H9 (cell line): ENCODE measurements at regions not wholly inside any gene's neighbourhood (a gene's known extent, or its start where the extent isn't known, plus 50 kb on each side); places are given as distances from the start of the nearest gene placed in this dataset.

Experiments
- DNase-seq: peaks from one replicate; pipeline ENCODE4 v3.0.0-alpha.2; 2017
- H2AFZ ChIP-seq: one replicate; pipeline ENCODE4 v1.6.1; 2013; ENCODE audit warnings: mild to moderate bottlenecking, low read length, control low read depth, moderate library complexity
- H2AK5ac ChIP-seq: 2 replicates; pipeline ENCODE4 v1.6.1; 2013; ENCODE audit warnings: low read length, control low read depth, mixed read lengths; ENCODE audit not compliant: insufficient read length
- H2BK120ac ChIP-seq: one replicate; pipeline ENCODE4 v1.6.1; 2013; ENCODE audit warnings: low read depth, mild to moderate bottlenecking, low read length, control low read depth, inconsistent platforms; ENCODE audit not compliant: poor library complexity, severe bottlenecking
- H2BK12ac ChIP-seq: 2 replicates; pipeline ENCODE4 v1.6.1; 2013; ENCODE audit warnings: low read length, control low read depth, mixed read lengths, low read depth; ENCODE audit not compliant: insufficient read length
- H2BK15ac ChIP-seq: 2 replicates; pipeline ENCODE4 v1.6.1; 2013; ENCODE audit warnings: low read depth, low read length, control low read depth
- H2BK20ac ChIP-seq: one replicate; pipeline ENCODE4 v1.6.1; 2013; ENCODE audit warnings: low read depth, mild to moderate bottlenecking, low read length, control low read depth, inconsistent platforms; ENCODE audit not compliant: poor library complexity, severe bottlenecking
- H2BK5ac ChIP-seq: 2 replicates; pipeline ENCODE4 v1.6.1; 2013; ENCODE audit warnings: low read length, control low read depth, mixed read lengths; ENCODE audit not compliant: insufficient read length
- H3K14ac ChIP-seq: 2 replicates; pipeline ENCODE4 v1.6.1; 2013; ENCODE audit warnings: low read length, control low read depth; ENCODE audit not compliant: insufficient read depth
- H3K18ac ChIP-seq: 2 replicates; pipeline ENCODE4 v1.6.1; 2013; ENCODE audit warnings: low read depth, mild to moderate bottlenecking, mixed read lengths, low read length, control low read depth; ENCODE audit not compliant: insufficient read length
- H3K23ac ChIP-seq: 2 replicates; pipeline ENCODE4 v1.6.1; 2013; ENCODE audit warnings: low read length, control low read depth, mixed read lengths, low read depth; ENCODE audit not compliant: insufficient read length
- H3K23me2 ChIP-seq: 2 replicates; pipeline ENCODE4 v1.6.1; 2013; ENCODE audit warnings: low read depth, mild to moderate bottlenecking, mixed read lengths, low read length, control low read depth; ENCODE audit not compliant: insufficient read length, poor library complexity, severe bottlenecking
- H3K27ac ChIP-seq: 2 replicates; pipeline ENCODE4 v1.5.1; 2013; ENCODE audit warnings: low read length, control low read depth, mixed read lengths, low read depth; ENCODE audit not compliant: insufficient read length
- H3K27me3 ChIP-seq: 2 replicates; pipeline ENCODE4 v1.6.1; 2013; ENCODE audit warnings: low read length, control low read depth, inconsistent platforms; ENCODE audit not compliant: insufficient read depth
- H3K4ac ChIP-seq: 2 replicates; pipeline ENCODE4 v1.6.1; 2013; ENCODE audit warnings: low read depth, mild to moderate bottlenecking, control low read depth, inconsistent platforms, low read length, moderate library complexity
- H3K4me1 ChIP-seq: 2 replicates; pipeline ENCODE4 v1.6.1; 2013; ENCODE audit warnings: low read length, control low read depth, inconsistent platforms; ENCODE audit not compliant: insufficient read depth
- H3K4me2 ChIP-seq: 2 replicates; pipeline ENCODE4 v1.6.1; 2013; ENCODE audit warnings: low read length, control low read depth, mixed read lengths; ENCODE audit not compliant: insufficient read length, insufficient read depth
- H3K56ac ChIP-seq: 2 replicates; pipeline ENCODE4 v1.6.1; 2013; ENCODE audit warnings: low read depth, mild to moderate bottlenecking, mixed read lengths, low read length, control low read depth; ENCODE audit not compliant: insufficient read length
- H3K79me1 ChIP-seq: 2 replicates; pipeline ENCODE4 v1.6.1; 2013; ENCODE audit warnings: low read depth, mild to moderate bottlenecking, moderate library complexity, low read length, control low read depth, inconsistent platforms; ENCODE audit not compliant: insufficient read depth, poor library complexity, severe bottlenecking
- H3K79me2 ChIP-seq: 2 replicates; pipeline ENCODE4 v1.6.1; 2013; ENCODE audit warnings: low read length, control low read depth, inconsistent platforms; ENCODE audit not compliant: insufficient read depth
- H3K9ac ChIP-seq: 2 replicates; pipeline ENCODE4 v1.6.1; 2013; ENCODE audit warnings: low read length, control low read depth, mixed read lengths; ENCODE audit not compliant: insufficient read length; ENCODE audit errors: extremely low read depth
- H3K9me3 ChIP-seq: one replicate; pipeline ENCODE4 v1.6.1; 2013; ENCODE audit warnings: low read depth, low read length, inconsistent platforms; ENCODE audit not compliant: control insufficient read depth
- H3T11ph ChIP-seq: one replicate; pipeline ENCODE4 v1.6.1; 2013; ENCODE audit warnings: mild to moderate bottlenecking, low read length, control low read depth, inconsistent platforms
- H4K20me1 ChIP-seq: one replicate; pipeline ENCODE4 v1.6.1; 2013; ENCODE audit not compliant: control insufficient read depth, insufficient read length, insufficient read depth
- H4K5ac ChIP-seq: 2 replicates; pipeline ENCODE4 v1.6.1; 2013; ENCODE audit warnings: low read depth, mild to moderate bottlenecking, mixed read lengths, low read length, control low read depth; ENCODE audit not compliant: insufficient read length
- H4K8ac ChIP-seq: replicated peaks from 2 replicates; pipeline ENCODE4 v1.6.1; 2013; ENCODE audit warnings: low read length, control low read depth, mixed read lengths, low read depth; ENCODE audit not compliant: insufficient read length
- H4K91ac ChIP-seq: 2 replicates; pipeline ENCODE4 v1.6.1; 2013; ENCODE audit warnings: low read depth, mild to moderate bottlenecking, moderate library complexity, mixed read lengths, low read length, control low read depth; ENCODE audit not compliant: insufficient read length
- H3K27ac Mint-ChIP-seq, 3 experiments: 2 replicates in 2 of 3; 3 replicates in 1 of 3; pipeline ENCODE4 v1.8.0; 2020 to 2021; ENCODE audit warnings: mixed read lengths in 3 of 3, mild to moderate bottlenecking in 1 of 3, moderate library complexity in 1 of 3
- H3K27me3 Mint-ChIP-seq: 2 replicates; pipeline ENCODE4 v1.8.0; 2021; ENCODE audit warnings: low read depth, mild to moderate bottlenecking, moderate library complexity, mixed read lengths
- H3K36me3 Mint-ChIP-seq, 3 experiments: 2 replicates in 2 of 3; 3 replicates in 1 of 3; pipeline ENCODE4 v1.8.0; 2020 to 2021; ENCODE audit warnings: low read depth in 3 of 3, mixed read lengths in 3 of 3; ENCODE audit not compliant: insufficient read depth in 1 of 3
- H3K4me1 Mint-ChIP-seq, 2 experiments: 2 replicates each; pipeline ENCODE4 v1.8.0; 2020; ENCODE audit warnings: mixed read lengths in 2 of 2
- H3K4me3 Mint-ChIP-seq, 2 experiments: 2 replicates in 1 of 2; 3 replicates in 1 of 2; pipeline ENCODE4 v1.8.0; 2020 to 2021; ENCODE audit warnings: mild to moderate bottlenecking in 2 of 2, mixed read lengths in 2 of 2, moderate library complexity in 1 of 2
- H3K9me3 Mint-ChIP-seq, 2 experiments: 2 replicates in 1 of 2; 3 replicates in 1 of 2; pipeline ENCODE4 v1.8.0; 2020; ENCODE audit warnings: mild to moderate bottlenecking in 2 of 2, mixed read lengths in 2 of 2, moderate library complexity in 1 of 2
- WGBS: extraction: QIAGEN DNeasy Blood & Tissue Kit; methylation state at CpG from one replicate; pipeline ENCODE4 v1.1.7; 2013; ENCODE audit warnings: missing lambda C conversion rate, low lambda C conversion rate, mixed read lengths; ENCODE audit not compliant: insufficient read length; ENCODE audit errors: extremely low coverage; 5-methylcytosine and 5-hydroxymethylcytosine counted together
- TF ChIP-seq, protein P1 (sequence below): fragments of 200-600 bp; sonication (generic); conservative IDR thresholded peaks from 3 replicates; pipeline ENCODE4 v1.8.0; 2021; ENCODE audit warnings: antibody characterized with exemption, mild to moderate bottlenecking

DNA sequence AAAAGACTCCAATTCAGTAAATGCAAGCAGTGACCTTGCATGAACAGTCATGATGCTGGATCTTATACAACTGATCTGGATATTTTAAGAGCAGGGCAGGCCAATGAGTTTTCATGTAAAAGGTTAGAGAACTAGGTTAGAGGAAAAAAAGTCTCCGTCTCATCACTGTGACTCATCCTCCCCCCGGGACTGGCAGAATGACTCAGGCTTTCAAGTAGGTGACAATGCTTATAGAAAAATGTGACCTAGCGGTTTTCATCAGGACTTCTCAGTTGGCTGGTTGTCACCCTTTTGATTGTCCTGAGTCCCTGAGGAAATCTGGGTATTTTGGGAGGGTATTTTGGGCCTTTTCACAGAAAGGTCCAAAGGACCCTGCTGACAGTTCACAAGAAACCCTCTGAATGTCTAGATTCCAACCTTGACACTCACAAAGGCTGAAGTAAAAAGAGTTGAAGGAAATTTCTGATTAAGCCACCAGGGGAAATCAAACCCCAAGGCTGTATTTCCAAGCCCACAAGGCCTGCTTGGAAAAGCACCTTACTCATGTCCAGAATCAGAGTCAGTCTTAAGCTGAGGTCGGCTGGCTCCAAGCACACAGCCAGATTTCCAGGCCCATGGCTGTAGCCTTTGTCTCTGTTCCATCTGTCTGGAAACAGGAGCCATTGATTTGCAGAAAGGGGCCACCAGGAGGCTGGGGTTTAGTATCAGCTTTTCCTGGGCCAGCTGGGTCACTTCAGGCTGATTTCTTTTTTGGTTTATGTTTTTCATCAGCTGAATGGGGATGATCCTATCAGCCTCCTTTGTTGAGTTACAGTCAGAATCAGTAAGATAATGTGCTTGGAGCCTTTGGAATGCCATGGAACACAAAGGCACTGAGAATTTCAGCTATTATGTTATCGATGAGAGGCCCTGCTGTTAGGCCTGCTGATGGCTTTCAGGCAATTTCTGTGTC is 226.4 kb upstream of the HABP2 start:
- no peak overlapping the region for H3K27ac ChIP-seq
- no peak overlapping the region for H2AFZ ChIP-seq
- peaks cover 0 to 4% (median 0%) of the 10 kb centered on the region in 3 experiments; a peak in 1 of 7 replicates for H3K36me3 Mint-ChIP-seq
- H2AK5ac ChIP-seq = no peak overlapping the region
- no peaks in the 10 kb centered on the region for H3K9me3 ChIP-seq
- H3K27me3 ChIP-seq = no peaks in the 10 kb centered on the region; the same call in 1 of the 2 replicates
- peaks cover 8% of the 10 kb centered on the region for H3K4me1 ChIP-seq
- H4K20me1 ChIP-seq = no peaks in the 10 kb centered on the region
- no peak overlapping the region for H3K18ac ChIP-seq
- no peak overlapping the region for H4K91ac ChIP-seq
- H2BK120ac ChIP-seq = no peak overlapping the region
- H2BK12ac ChIP-seq = no peak overlapping the region
- H3K27ac Mint-ChIP-seq = peak overlapping the region in 2 of 3 experiments; percentile 82 to 90; a peak in 6 of 7 replicates
- no peak overlapping the region for H3K23ac ChIP-seq
- H2BK20ac ChIP-seq = no peak overlapping the region
- H3K4ac ChIP-seq = no peak overlapping the region
- no peaks in the 10 kb centered on the region for H3K9me3 Mint-ChIP-seq
- peak; percentile 39 for DNase-seq
- H3K14ac ChIP-seq = no peak overlapping the region
- H3T11ph ChIP-seq = no peak overlapping the region
- H3K27me3 Mint-ChIP-seq = peaks cover 10% of the 10 kb centered on the region
- no peaks in the 10 kb centered on the region for H3K79me2 ChIP-seq
- H3K56ac ChIP-seq = no peak overlapping the region
- H3K4me2 ChIP-seq = no peak overlapping the region
- H3K4me1 Mint-ChIP-seq = peaks cover 20 to 26% of the 10 kb centered on the region in 2 experiments
- H4K5ac ChIP-seq = no peak overlapping the region
- H2BK5ac ChIP-seq = no peak overlapping the region
- no peak overlapping the region for H4K8ac ChIP-seq
- H3K9ac ChIP-seq = no peak overlapping the region
- H3K4me3 Mint-ChIP-seq = no peak overlapping the region
- TF ChIP-seq, protein P1, sequence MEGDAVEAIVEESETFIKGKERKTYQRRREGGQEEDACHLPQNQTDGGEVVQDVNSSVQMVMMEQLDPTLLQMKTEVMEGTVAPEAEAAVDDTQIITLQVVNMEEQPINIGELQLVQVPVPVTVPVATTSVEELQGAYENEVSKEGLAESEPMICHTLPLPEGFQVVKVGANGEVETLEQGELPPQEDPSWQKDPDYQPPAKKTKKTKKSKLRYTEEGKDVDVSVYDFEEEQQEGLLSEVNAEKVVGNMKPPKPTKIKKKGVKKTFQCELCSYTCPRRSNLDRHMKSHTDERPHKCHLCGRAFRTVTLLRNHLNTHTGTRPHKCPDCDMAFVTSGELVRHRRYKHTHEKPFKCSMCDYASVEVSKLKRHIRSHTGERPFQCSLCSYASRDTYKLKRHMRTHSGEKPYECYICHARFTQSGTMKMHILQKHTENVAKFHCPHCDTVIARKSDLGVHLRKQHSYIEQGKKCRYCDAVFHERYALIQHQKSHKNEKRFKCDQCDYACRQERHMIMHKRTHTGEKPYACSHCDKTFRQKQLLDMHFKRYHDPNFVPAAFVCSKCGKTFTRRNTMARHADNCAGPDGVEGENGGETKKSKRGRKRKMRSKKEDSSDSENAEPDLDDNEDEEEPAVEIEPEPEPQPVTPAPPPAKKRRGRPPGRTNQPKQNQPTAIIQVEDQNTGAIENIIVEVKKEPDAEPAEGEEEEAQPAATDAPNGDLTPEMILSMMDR = peak; percentile 50
- H3K23me2 ChIP-seq = no peaks in the 10 kb centered on the region
- no CpG with 5 or more reads among the region's 5 CpGs for WGBS
- H3K79me1 ChIP-seq = no peaks in the 10 kb centered on the region
- H2BK15ac ChIP-seq = no peak overlapping the region
